Activated CD4-positive, alpha-beta T cell treated with anti-CD3 and anti-CD28 coated beads for 4 hours (primary cell): ENCODE measurements at regions not wholly inside any gene's neighbourhood (a gene's known extent, or its start where the extent isn't known, plus 50 kb on each side); places are given as distances from the start of the nearest gene placed in this dataset.

Source experiments
- DNase-seq, 2 donors: peaks; one replicate each; pipeline ENCODE4 v3.0.0-alpha.2; 2020

DNA sequence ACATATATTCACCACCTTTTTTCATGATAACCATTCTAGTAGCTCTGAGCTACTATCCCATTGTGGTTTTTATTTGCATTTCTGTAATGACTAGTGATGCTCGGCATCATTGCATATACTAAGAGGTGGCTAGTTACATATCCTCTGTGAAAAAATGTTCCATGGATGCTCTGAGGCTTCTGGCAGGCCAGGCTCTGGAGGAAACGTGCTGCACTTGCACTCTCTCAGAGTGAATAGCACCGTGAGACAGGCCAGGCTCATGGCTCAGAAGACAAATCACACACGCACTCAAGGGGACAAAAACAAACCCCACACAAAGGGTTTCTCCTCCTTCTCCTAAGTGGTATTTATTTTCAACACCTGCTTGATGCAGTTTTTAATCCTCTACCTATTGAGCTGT lies 1085.3 kb upstream of the CNTNAP5 start:
- no peak for DNase-seq

DNA sequence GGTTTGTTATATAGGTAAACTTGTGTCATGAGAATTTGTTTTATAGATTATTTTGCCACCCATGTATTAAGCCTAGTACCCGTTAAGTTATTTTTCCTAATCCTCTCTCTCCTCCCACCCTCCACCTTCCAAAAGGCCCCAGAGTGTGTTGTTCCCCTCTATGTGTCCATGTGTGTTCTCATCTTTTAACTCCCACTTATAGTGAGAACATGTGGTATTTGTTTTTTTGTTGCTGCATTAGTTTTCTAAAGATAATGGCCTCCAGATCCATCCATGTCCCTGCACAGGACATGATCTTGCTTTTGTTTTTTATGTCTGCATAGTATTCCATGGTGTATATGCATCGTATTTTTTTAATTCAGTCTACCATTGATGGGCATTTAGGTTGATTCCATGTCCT lies 1075.6 kb upstream of the CNTNAP5 start:
- no peak for DNase-seq

DNA sequence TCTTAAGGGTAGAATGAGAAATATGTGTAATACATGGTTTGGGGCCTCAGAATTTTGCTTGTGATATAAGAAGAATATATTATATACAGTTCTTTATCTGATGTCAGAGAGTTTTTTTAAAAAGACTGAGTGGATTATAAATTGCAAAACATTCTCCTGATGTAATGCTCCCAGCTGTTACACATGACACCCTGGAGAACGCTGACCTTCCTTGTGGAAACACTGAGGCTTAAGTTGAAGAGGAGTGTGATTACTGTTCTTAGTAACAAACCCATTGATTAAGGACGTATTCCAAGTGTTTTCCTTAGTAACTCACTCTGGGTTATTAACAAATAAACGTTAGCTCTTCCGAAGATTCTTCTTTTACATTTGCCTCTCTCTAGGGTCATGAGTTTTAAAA lies 1069.3 kb upstream of the CNTNAP5 start:
- DNase-seq = no peak

DNA sequence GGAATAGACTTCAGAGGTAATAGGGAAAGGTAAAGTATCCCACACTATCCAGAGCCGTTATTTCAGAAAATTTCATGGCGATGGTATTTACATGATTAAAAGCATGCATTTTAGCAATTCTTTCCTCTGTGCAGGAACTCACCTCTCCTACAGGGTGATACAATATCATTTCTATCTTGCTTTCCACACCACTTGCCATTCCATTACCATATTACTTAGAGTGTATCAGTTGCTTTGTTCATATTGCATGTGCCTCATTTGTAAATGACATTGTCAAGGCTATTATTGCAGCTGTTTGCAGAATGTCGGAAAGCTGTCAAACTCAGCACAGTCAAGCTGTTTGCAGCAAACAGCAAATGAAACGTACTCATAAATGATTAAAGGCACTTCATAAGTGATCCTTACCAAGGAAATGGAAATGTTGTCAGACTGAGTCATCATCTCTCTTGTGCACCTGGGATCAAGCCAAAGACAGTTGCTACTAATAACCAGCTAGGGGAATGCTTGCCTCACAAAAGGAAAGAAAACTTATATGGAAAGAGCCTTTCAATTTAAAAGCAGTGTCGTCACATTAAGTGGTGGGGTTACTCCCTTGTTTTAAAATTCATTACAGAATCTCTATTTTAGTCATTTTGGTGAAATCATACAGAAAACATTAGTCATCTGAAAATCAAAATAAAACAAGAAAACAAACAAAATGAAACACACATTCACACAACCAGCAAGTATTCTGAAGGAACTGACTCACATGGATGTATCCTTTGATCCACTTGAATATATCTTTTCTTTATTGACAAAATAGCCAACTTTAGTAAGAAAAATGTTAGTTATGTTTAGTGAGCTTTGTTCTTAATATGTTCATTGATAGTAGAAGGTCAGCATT lies 1064.1 kb upstream of the CNTNAP5 start:
- DNase-seq = no peak

DNA sequence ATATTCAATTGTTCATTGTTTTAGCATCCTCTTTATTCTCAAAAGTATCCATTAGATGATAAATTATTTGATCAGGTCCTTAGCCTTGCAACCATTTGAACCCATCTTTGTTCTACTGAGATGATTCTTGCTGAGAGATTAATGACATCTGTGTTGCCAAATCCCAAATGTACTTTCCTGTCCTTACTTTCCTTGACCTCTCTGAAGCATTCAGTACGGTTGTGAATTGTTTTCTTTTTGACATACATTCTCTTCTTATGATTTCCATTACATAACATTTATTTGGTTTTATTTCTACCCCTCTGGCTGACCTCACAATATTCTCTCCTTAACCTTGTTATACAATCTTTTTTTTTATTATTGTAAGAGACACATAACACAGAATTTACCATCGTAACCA lies 1058.6 kb upstream of the CNTNAP5 start:
- no peak for DNase-seq

DNA sequence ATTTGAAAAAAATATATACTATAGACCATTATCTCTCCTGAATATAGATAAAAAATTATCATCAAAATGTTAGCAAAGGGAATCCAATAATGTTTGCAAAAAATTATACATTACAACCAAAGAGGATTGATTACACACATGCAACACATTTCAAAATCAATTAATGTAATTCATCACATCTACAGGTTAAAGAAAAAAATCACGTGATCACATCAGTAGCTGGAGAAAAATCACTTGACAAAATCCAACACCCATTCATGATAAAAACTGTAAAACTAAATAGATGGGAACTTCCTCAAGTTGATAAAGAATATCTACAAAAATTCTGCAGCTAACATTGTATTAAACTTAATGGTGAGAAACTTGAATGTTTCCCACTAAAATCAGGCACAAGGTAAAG lies 1047.5 kb upstream of the CNTNAP5 start:
- DNase-seq = no peak

DNA sequence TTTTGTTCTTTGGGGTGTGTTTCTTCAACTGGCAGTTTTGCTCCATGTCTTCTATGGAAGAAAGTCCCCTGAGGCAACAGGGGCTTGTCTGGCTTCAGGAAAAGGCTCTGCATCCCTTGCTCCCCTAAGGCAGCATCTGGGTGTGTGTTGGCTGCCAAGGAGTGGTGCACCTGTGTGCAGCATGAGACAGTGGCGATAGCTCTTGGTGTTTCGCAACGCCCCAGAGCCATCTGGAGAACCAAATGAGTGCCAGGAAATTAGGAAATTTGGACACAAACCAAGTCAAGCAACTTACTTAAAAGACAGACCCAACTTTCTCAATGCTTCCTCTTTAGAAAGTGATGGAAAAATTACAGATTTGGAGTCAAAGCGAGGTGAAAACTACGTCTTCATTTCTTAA lies 1044.4 kb upstream of the CNTNAP5 start:
- DNase-seq = no peak

DNA sequence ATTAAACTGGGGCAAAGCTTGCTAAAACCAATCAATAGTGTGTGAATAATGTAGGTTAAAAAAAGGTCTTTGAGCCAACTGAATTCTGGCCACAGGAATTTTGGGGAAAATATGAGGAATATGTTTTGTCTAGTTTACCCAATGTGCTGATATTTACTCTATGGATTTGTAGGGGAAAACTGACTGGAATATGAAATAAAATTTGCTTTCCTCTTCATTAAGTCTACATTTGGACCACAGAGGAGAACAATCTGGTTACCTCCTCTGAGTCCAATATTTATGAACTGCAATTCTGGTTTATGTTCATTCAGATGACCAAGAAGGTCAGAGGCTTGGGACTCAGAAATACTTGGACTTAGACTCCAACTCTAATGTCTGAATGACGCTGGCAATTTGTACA lies 1042.2 kb upstream of the CNTNAP5 start:
- no peak for DNase-seq

DNA sequence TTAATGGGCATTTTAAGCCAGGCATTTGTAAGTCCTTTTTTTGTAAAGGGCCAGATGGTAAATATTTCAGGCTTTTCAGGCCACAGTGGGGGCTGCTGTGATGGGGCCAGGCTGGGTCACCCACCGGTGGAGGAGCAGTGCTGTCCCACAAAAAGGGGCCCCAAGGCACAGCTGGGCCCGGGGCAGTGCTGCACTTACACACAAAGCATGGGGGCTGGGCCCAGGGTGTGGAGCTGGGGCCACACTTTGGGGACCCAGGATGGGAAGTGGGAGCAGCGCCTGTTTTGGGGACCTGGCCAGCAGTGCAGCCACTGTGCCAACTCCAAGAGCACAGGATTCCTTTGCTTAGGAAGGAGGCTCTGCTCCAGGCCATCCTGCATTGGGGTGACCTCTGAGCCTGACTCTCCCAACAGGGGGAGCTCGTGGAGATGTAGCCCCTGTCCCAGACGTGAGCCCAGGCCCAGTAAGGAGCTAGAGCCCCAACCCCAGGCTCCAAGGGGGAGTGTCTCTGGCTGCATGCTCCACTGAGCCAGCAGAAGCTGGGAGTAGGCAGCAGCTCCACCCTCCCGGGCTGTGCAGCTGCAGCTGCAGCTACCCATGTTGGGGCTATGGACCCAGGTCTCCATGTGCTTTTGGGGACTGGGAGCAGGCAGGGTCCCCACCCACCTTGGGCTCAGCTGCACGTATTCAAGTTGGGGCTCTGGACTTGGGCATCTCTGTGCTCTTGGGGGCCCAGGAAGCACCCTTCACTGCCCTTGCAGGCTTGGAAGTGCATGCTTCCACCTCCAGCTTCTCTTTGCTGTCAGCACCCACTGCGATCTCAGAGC lies 1036.5 kb upstream of the CNTNAP5 start:
- DNase-seq = no peak

DNA sequence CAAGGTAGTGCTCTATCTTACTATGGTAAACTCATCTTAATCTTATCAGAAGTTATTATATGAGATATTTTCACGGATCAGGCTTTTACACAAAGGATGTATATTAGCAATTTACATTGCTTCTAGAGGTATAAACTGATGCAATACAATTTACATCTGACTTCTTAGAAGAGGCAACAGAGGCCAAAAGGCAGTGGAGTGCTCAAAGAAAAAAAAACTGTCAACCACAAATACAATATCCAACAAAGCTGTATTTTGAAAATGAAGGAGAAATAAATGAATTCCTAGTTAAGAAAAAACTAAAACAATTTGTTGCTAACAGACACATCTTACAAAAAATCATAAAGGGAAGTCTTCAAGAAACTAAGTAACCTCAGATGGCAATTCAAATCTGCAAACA lies 1031.5 kb upstream of the CNTNAP5 start:
- DNase-seq = no peak

DNA sequence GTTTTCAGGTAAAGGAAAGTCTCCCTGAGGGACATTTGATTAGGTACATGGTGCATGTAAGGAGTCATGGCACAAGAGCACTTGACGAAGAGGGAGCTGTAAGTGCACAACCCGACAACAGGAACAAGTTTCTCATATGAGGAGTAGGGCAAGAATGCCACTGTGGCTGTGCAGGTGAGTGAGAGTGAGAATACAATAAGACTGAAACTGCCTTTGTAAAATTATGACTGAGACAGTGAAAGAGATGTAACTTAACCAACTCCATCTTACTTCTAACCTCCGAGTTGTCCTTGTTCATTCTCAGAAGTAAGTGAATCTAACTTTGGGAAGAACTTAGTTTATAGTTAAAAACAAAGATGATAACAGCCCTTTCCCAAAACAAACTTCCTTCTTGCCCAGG lies 1025.8 kb upstream of the CNTNAP5 start:
- DNase-seq = no peak

DNA sequence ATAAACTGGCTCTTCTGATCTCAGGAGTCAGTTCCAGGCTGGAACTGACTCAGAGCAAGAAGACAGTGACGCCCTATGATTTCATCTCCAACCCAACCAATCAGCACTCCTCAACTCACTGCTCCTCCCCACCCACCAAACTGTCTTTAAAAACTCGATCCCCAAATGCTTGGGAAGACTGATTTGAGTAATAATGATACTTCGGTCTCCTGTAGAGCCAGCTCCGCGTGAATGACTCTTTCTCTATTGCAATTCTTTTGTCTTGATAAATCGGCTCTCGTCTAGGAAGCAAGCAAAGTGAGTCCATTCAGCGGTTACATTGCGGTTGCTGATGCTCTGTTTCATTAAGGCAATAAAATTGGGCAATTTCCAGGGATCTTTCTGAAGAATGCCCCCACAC lies 1025.3 kb upstream of the CNTNAP5 start:
- no peak for DNase-seq

DNA sequence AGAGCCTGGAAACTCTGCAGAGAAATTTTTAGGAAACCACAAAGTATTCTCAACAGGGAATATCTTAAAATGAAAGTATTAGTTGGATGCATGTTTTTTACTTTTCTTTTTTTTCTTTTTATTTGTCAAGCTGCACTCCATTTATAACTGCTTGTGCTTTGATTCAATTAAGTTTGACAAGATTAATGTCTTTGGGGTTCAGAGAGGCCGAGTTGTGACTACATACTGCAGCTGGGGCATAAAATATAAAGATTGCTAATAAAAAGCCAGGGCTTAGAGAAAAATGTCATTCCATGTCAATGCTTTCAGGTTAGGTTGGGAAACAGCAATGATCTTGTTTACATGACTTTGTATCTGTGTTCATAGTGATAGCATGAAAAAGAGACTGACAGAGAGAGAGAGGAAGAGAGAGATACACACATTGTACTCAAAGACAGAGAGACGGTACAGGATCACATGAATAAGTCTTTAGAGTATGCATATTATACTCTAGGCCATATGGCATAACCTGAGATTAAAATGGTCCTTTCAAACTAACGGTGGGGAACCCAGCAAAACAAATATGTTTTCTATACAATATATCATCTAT lies 1022.3 kb upstream of the CNTNAP5 start:
- no peak for DNase-seq

DNA sequence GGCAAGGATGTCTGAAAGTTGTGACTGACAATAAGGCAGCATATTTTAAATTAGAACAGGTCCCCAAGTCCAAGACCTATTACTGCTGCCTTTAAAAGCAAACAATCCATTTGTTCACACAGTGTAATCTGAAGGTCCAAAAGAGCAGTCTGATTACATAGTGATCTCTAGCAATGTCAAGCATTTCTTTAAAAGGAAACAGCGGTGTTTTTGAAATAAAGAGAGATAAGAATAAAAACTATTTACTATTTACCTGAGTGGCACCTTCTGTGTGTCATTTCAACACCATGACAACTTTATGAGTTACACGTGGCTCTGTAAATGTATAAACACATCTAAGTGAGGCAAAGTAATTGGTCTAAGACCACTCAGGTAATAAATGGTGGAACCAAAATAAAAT lies 1009.9 kb upstream of the CNTNAP5 start:
- DNase-seq = no peak

DNA sequence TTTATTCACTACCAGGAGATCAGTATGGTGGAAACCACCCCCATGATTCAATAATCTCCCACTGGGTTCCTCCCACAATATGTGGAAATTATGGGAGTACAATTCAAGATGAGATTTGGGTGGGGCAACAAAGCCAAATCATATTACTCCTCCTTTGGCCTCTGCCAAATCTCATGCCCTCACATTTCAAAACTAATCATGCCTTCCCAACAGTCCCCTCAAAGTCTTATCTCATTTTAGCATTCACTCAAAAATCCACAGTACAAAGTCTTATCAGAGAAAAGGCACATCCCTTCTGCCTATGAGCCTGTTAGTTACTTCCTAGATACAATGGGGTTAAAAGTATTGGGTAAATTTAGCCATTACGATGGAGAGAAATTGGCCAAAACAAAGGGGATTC lies 989.5 kb upstream of the CNTNAP5 start:
- DNase-seq = no peak

DNA sequence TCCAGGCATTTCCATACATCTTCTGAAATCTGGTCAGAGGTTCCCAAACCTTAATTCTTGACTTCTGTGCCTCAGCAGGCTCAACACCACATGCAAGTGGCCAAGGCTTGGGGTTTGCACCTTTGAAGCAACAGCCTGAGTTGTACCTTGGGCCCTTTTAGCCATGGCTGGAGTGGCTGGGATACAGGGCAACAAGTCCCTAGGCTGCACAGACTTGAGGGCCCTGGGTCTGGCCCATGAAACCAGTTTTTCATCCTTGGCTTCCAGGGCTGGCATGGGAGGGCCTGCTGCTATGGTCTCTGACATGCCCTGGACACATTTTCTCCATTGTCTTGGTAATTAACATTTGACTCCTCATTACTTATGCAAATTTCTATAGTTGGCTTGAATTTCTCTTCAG lies 988.8 kb upstream of the CNTNAP5 start:
- DNase-seq = no peak

DNA sequence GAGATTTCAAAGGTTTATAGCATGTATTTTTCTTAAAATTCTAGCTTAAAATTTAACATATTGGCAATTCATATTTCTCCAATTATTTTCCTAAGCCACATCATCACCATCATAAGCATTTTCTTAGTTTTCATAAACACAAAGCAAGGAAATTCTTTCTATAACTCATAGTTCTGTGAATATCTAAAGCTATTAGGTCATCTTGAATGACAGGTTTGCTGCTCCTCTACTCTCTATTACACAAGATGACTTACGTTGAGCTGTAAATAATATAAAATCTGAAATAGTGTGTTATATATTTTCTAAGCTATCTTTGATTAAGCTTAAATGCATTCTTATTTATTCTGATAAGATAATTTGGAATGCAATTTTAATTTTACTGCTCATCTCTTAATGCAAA lies 984.6 kb upstream of the CNTNAP5 start:
- DNase-seq = no peak

DNA sequence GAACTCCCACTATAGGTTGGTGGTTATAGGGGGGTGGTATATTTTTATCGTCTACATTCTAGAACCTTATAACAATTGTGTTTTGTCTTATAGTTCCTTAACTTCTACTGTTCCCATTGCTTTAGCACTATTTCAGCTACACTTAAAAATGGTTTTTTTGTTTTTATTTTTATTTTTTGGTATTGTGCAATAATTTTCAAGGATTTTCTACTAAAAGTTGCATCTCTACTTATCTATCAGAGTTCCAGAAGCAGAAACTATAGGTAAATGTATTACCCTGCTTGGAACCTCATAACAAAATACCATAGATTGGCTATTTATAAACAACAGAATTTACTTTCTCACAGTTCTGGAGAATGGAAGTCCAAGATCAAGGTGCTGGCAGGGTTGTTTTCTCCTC lies 981.6 kb upstream of the CNTNAP5 start:
- no peak for DNase-seq

DNA sequence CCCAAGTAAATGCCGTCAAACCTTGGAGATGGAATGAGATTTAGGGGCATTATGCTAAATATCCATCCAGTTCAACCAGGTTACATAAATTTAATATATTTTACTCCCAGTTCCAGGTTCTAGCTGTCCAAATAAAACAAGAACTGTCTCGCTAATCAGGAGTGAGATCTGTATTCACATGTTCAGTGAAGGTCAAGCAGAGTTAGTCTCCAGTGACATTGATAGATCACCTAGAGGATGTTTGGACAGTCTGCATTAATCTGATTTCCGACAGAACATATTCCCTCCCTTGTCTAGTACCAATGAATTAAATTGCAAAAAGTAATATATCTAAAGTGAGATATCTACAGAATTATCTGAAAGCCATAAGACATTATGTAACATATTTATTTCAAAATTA lies 979.4 kb upstream of the CNTNAP5 start:
- DNase-seq = no peak

DNA sequence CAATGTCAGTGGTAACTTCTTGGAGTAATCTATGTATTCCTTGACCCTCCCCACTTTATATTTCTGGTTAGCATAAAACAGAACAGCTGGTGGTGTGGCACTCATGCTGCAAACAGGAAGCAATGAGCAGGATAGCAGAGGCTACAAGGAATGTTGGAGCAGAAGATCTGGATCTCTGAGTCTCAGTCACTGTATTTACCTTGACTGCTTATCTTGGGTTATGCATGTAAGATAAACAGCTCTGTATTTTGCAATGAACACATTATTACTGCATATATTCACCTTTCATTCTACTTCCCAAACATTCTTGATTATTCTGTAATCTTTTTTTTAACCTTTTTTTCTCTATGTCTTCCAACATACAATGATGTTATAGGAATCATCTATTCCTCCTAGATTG lies 977.9 kb upstream of the CNTNAP5 start:
- no peak for DNase-seq

DNA sequence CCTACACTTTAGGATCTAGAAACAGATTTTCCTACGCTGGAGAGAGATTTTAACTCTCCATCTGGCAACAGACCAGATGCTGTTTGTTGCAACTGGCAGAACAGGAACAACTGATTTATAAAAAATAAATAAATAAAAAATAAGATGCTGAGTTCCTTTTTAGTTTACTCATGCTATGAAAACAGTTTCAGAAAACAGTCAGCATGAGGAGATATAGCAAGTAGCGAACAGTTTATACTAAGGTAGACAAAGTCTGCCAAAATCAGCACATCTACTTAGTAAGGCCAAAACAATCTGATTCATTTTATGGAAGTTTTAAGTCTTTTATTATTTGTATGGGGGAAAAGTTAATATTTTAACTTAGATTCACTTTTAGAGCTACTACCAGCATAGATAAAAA lies 974.0 kb upstream of the CNTNAP5 start:
- DNase-seq = no peak

DNA sequence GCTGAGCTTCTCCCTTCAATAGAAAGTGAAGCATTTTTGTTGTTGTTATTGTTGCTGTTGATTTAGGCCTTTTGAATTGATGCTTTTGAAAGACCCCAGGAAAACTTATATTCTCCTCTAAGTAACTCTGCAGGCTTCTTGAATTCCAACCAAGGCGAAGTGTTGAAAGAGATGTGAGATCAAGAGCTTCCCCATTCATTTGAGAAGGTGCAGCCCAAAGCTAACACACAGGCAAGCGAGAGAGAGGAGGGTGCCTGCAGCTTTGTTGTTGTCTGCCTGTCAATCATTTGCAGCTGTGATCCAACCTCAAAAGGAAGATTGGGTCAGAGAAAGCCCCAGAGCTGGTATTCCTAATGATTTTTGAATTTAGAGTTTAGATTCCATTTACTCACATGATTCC lies 963.6 kb upstream of the CNTNAP5 start:
- no peak for DNase-seq

DNA sequence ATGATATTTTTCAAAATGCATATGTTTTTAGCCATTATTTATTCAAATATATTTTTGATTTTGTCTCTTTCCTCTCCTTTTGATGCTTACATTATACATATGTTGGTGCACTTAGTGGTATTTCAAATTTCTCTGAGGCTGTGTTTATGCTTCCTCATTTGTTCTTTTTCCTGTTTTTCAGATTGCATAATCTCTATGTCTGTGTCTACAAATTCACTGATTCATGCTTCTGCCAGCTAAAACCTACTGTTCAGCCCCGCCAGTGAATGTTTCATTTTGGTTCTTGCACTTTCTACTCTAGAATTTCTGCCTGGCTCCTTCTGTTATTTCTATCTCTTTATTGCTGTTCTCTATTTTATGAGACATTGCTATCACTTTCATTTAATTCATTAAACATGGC lies 951.7 kb upstream of the CNTNAP5 start:
- no peak for DNase-seq

DNA sequence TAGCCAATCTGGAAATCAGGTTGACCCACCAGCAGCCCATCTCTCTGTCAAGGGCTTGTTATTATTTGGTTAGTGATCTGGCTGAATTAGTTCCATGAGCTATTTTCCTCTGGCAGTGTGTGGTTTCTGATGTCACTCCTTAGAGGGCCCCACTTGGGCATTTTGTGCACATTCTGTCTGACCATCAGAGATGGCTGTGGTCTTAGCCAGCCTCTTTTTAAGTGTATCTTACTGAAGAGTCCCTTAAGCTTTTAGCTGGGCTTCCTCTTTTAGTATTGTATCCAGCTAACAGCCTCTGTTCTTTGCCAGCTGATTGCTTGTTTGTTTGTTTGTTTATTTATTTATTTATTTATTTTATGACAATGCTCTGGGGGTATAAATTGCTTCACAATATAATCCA lies 951.1 kb upstream of the CNTNAP5 start:
- no peak for DNase-seq
